NCI-H2196 treated with DMSO at 0.1 percent for 48 hours (cell line): ENCODE measurements at regions not wholly inside any gene's neighbourhood (a gene's known extent, or its start where the extent isn't known, plus 50 kb on each side); places are given as distances from the start of the nearest gene placed in this dataset.

Experiments
- DNase-seq: peaks from one replicate; lab custom pipeline; 2025; ENCODE audit not compliant: unreplicated experiment; lab: John Stamatoyannopoulos, UW

GRCh38 chr19:31595521-31595920 is 246.3 kb upstream of the TSHZ3 start:
- DNase-seq = no peak

GRCh38 chr19:31596751-31597150 is 247.5 kb upstream of the TSHZ3 start:
- no peak for DNase-seq

GRCh38 chr19:31597616-31598015 is 248.4 kb upstream of the TSHZ3 start:
- no peak for DNase-seq

- DNase-seq = no peak
Observed at GRCh38 chr19:31598730-31599238, 249.5 kb upstream of the TSHZ3 start.

GRCh38 chr19:31600731-31601295 is 251.6 kb upstream of the TSHZ3 start:
- no peak for DNase-seq

- no peak for DNase-seq
Observed at GRCh38 chr19:31601855-31602254, 252.6 kb upstream of the TSHZ3 start.

GRCh38 chr19:31602548-31602947 is 253.3 kb upstream of the TSHZ3 start:
- DNase-seq = no peak

GRCh38 chr19:31604493-31605040 is 255.3 kb upstream of the TSHZ3 start:
- DNase-seq = no peak

GRCh38 chr19:31610018-31610417 is 260.8 kb upstream of the TSHZ3 start:
- no peak for DNase-seq

GRCh38 chr19:31611046-31611877 is 262.0 kb upstream of the TSHZ3 start:
- DNase-seq = no peak

GRCh38 chr19:31612873-31613272 is 263.6 kb upstream of the TSHZ3 start:
- no peak for DNase-seq

GRCh38 chr19:31613683-31614219 is 264.5 kb upstream of the TSHZ3 start:
- DNase-seq = no peak

- DNase-seq = no peak
Observed at GRCh38 chr19:31616031-31616430, 266.8 kb upstream of the TSHZ3 start.

- DNase-seq = no peak
Observed at GRCh38 chr19:31617010-31617585, 267.9 kb upstream of the TSHZ3 start.

GRCh38 chr19:31625056-31625455 is 275.8 kb upstream of the TSHZ3 start:
- no peak for DNase-seq

GRCh38 chr19:31625575-31625974 is 276.3 kb upstream of the TSHZ3 start:
- no peak for DNase-seq

GRCh38 chr19:31626941-31627340 is 277.7 kb upstream of the TSHZ3 start:
- DNase-seq = no peak

- no peak for DNase-seq
Observed at GRCh38 chr19:31627620-31628365, 278.6 kb upstream of the TSHZ3 start.

GRCh38 chr19:31629579-31630363 is 280.5 kb upstream of the TSHZ3 start:
- no peak for DNase-seq

GRCh38 chr19:31633014-31633413 is 283.8 kb upstream of the TSHZ3 start:
- DNase-seq = no peak
